RWPE2 (cell line): ENCODE measurements at regions not wholly inside any gene's neighbourhood (a gene's known extent, or its start where the extent isn't known, plus 50 kb on each side); places are given as distances from the start of the nearest gene placed in this dataset.

Experiments
- ATAC-seq: fragments of 200-7000 bp; cut with Tn5 transposase; 3 replicates; pipeline ENCODE4 v1.9.1; 2021; ENCODE audit warnings: low read depth
- DNase-seq: peaks from one replicate; pipeline ENCODE4 v3.0.0-alpha.2; 2020; ENCODE audit warnings: low spot score
- H3K27ac ChIP-seq: fragments of 450-650 bp; 2 replicates; pipeline ENCODE4 v1.5.1; 2017; ENCODE audit warnings: mild to moderate bottlenecking; ENCODE audit not compliant: poor library complexity, severe bottlenecking
- H3K27me3 ChIP-seq: fragments of 250-450 bp; sonication (Bioruptor Pico); 2 replicates; pipeline ENCODE4 v1.5.1; 2021; ENCODE audit warnings: mild to moderate bottlenecking, moderate library complexity; ENCODE audit not compliant: insufficient read depth, poor library complexity, severe bottlenecking
- H3K36me3 ChIP-seq: fragments of 250-450 bp; sonication (Bioruptor Pico); 2 replicates; pipeline ENCODE4 v1.5.1; 2020; ENCODE audit warnings: low read depth, mild to moderate bottlenecking, moderate library complexity
- H3K4me1 ChIP-seq: fragments of 250-450 bp; sonication (Bioruptor Pico); 2 replicates; pipeline ENCODE4 v1.5.1; 2021; ENCODE audit warnings: mild to moderate bottlenecking, moderate library complexity; ENCODE audit not compliant: insufficient read depth, poor library complexity, severe bottlenecking
- H3K4me3 ChIP-seq: fragments of 250-450 bp; sonication (Bioruptor Pico); 2 replicates; pipeline ENCODE4 v1.5.1; 2021; ENCODE audit warnings: mild to moderate bottlenecking, moderate library complexity; ENCODE audit not compliant: severe bottlenecking
- H3K9me3 ChIP-seq: fragments of 250-450 bp; sonication (Bioruptor Pico); 2 replicates; pipeline ENCODE4 v1.5.1; 2021; ENCODE audit warnings: mild to moderate bottlenecking, moderate library complexity; ENCODE audit not compliant: severe bottlenecking
- CTCF ChIP-seq: fragments of 450-650 bp; IDR thresholded peaks from one replicate; pipeline ENCODE4 v1.5.1; 2017; ENCODE audit warnings: mild to moderate bottlenecking, moderate library complexity; ENCODE audit not compliant: poor library complexity, severe bottlenecking

- no peak for DNase-seq
Measured at GRCh38 chr7:88628363-88629085, 131.0 kb upstream of the ZNF804B start.

GRCh38 chr7:88617185-88617584, 142.3 kb upstream of the ZNF804B start:
- peaks cover 6% of the 10 kb centered on the region for H3K27me3 ChIP-seq
- no peaks in the 10 kb centered on the region for H3K4me1 ChIP-seq
- no peak for TF ChIP-seq CTCF
- no peaks in the 10 kb centered on the region for H3K36me3 ChIP-seq
- ATAC-seq (no peak), DNase-seq (no peak)
- no peak overlapping the region for H3K4me3 ChIP-seq
- H3K9me3 ChIP-seq: no peaks in the 10 kb centered on the region
- H3K27ac ChIP-seq: no peak overlapping the region

More at GRCh38 chr7:88628363-88629085, 131.0 kb upstream of the ZNF804B start:
- no peak overlapping the region for H3K4me3 ChIP-seq
- H3K9me3 ChIP-seq: no peaks in the 10 kb centered on the region
- H3K4me1 ChIP-seq: no peaks in the 10 kb centered on the region
- H3K27ac ChIP-seq: no peak overlapping the region
- H3K36me3 ChIP-seq: no peaks in the 10 kb centered on the region
- no peak for TF ChIP-seq CTCF
- no peak for ATAC-seq
- H3K27me3 ChIP-seq: no peaks in the 10 kb centered on the region

- DNase-seq (no peak), ATAC-seq (no peak)
- no peak for TF ChIP-seq CTCF
- Histone ChIP-seq H3K9me3 (no peaks in the 10 kb centered on the region), H3K27me3 (peaks cover 6% of the 10 kb centered on the region), H3K36me3 (no peaks in the 10 kb centered on the region), H3K27ac (no peak overlapping the region), H3K4me1 (no peaks in the 10 kb centered on the region), H3K4me3 (no peak overlapping the region)
Measured at GRCh38 chr7:88615336-88615735, 144.2 kb upstream of the ZNF804B start.

- DNase-seq (no peak), ATAC-seq (no peak)
- Histone ChIP-seq H3K27me3 (peaks cover 6% of the 10 kb centered on the region), H3K36me3 (no peaks in the 10 kb centered on the region), H3K4me3 (no peak overlapping the region), H3K27ac (no peak overlapping the region), H3K4me1 (no peaks in the 10 kb centered on the region), H3K9me3 (no peaks in the 10 kb centered on the region)
- TF ChIP-seq CTCF: no peak
Measured at GRCh38 chr7:88614736-88615135, 144.8 kb upstream of the ZNF804B start.

GRCh38 chr7:88610942-88611341, 148.6 kb upstream of the ZNF804B start:
- Histone ChIP-seq H3K27ac (no peak overlapping the region), H3K4me1 (no peaks in the 10 kb centered on the region), H3K36me3 (no peaks in the 10 kb centered on the region), H3K4me3 (no peak overlapping the region), H3K9me3 (no peaks in the 10 kb centered on the region), H3K27me3 (peaks cover 6% of the 10 kb centered on the region)
- no peak for ATAC-seq
- TF ChIP-seq CTCF: no peak
- DNase-seq: no peak
